Astrocyte (in vitro differentiated cells and primary cell): ENCODE measurements at regions not wholly inside any gene's neighbourhood (a gene's known extent, or its start where the extent isn't known, plus 50 kb on each side); places are given as distances from the start of the nearest gene placed in this dataset.

Source experiments
- DNase-seq: peaks from one replicate; pipeline ENCODE4 v3.0.0-alpha.2; 2010; ENCODE audit warnings: low read depth
- FAIRE-seq: peaks from 2 replicates; lab custom pipeline; 2011; peaks lifted over from hg19 to GRCh38; lab: Jason Lieb, UNC
- H2AFZ ChIP-seq: 2 replicates; pipeline ENCODE4 v1.6.0; 2012; ENCODE audit warnings: low read depth, low read length, inconsistent platforms
- H3K27ac ChIP-seq: 2 replicates; pipeline ENCODE4 v1.5.1; 2011; ENCODE audit warnings: low read depth, low read length, inconsistent platforms
- H3K27me3 ChIP-seq: 2 replicates; pipeline ENCODE4 v1.6.0; 2011; ENCODE audit warnings: low read length, inconsistent platforms; ENCODE audit not compliant: insufficient read depth
- H3K36me3 ChIP-seq: 2 replicates; pipeline ENCODE4 v1.5.1; 2011; ENCODE audit warnings: low read length, inconsistent platforms; ENCODE audit not compliant: insufficient read depth
- H3K4me1 ChIP-seq: 2 replicates; pipeline ENCODE4 v1.5.1; 2011; ENCODE audit warnings: low read length, inconsistent platforms; ENCODE audit not compliant: insufficient read depth
- H3K4me2 ChIP-seq: 2 replicates; pipeline ENCODE4 v1.6.0; 2012; ENCODE audit warnings: low read length, inconsistent platforms
- H3K4me3 ChIP-seq: 2 replicates; pipeline ENCODE4 v1.5.1; 2011; ENCODE audit warnings: low read depth, mild to moderate bottlenecking, low read length, inconsistent platforms; ENCODE audit not compliant: insufficient read depth
- H3K79me2 ChIP-seq: 2 replicates; pipeline ENCODE4 v1.6.0; 2012; ENCODE audit warnings: mild to moderate bottlenecking, low read length, inconsistent platforms; ENCODE audit not compliant: insufficient read depth
- H3K9ac ChIP-seq: 2 replicates; pipeline ENCODE4 v1.6.0; 2012; ENCODE audit warnings: mild to moderate bottlenecking, low read length, inconsistent platforms
- H3K9me3 ChIP-seq: 2 replicates; pipeline ENCODE4 v1.5.1; 2012; ENCODE audit warnings: low read depth, mild to moderate bottlenecking, low read length, inconsistent platforms; ENCODE audit not compliant: insufficient read depth
- H4K20me1 ChIP-seq: 2 replicates; pipeline ENCODE4 v1.6.0; 2012; ENCODE audit warnings: low read length, inconsistent platforms; ENCODE audit not compliant: insufficient read depth
- H3K27ac Mint-ChIP-seq: one replicate; pipeline ENCODE4 v1.8.0; 2021; ENCODE audit warnings: mild to moderate bottlenecking, mixed read lengths; ENCODE audit not compliant: unreplicated experiment
- H3K27me3 Mint-ChIP-seq: one replicate; pipeline ENCODE4 v1.8.0; 2021; ENCODE audit warnings: low read depth, mixed read lengths; ENCODE audit not compliant: unreplicated experiment
- H3K36me3 Mint-ChIP-seq: one replicate; pipeline ENCODE4 v1.8.0; 2021; ENCODE audit warnings: low read depth, mixed read lengths; ENCODE audit not compliant: unreplicated experiment
- H3K4me1 Mint-ChIP-seq: one replicate; pipeline ENCODE4 v1.8.0; 2021; ENCODE audit warnings: low read depth, mixed read lengths; ENCODE audit not compliant: unreplicated experiment
- H3K4me3 Mint-ChIP-seq: one replicate; pipeline ENCODE4 v1.8.0; 2021; ENCODE audit warnings: mild to moderate bottlenecking, moderate library complexity, mixed read lengths; ENCODE audit not compliant: unreplicated experiment
- H3K9me3 Mint-ChIP-seq: one replicate; pipeline ENCODE4 v1.8.0; 2021; ENCODE audit warnings: mild to moderate bottlenecking, mixed read lengths; ENCODE audit not compliant: unreplicated experiment
- CTCF ChIP-seq: IDR thresholded peaks from 2 replicates; pipeline ENCODE4 v1.5.1; 2011; ENCODE audit warnings: low read depth, mild to moderate bottlenecking, inconsistent platforms, low read length, moderate library complexity; ENCODE audit not compliant: insufficient read depth
- EZH2 ChIP-seq: IDR thresholded peaks from 2 replicates; pipeline ENCODE4 v1.6.1; 2012; ENCODE audit warnings: mild to moderate bottlenecking, low read length, inconsistent platforms; ENCODE audit not compliant: insufficient read depth

DNA sequence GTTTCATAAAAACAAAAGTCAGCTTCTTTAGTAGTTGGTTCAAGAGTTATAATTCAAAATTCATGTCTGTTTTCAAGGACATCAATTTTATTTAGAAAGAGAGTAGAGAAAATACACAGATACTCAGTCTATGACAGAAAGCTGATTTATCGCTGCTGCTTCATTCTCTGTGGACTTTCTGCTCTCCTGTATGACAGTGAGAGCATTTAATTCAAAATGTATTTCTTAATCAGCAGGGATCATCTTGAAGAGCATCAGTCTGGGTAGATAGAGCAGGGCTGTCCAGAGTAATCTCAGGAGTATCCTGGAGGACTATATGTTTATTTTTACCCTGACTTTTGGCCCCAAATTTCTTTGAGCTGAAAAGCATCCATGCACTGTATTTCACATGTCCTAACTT lies 1676.7 kb downstream of the REEP3 start:
- no peak for TF ChIP-seq CTCF
- TF ChIP-seq EZH2: no peak
- Histone ChIP-seq H3K9ac (no peak overlapping the region), H3K4me1 (peaks cover 6% of the 10 kb centered on the region), H3K9me3 (no peaks in the 10 kb centered on the region), H3K27ac (no peak overlapping the region), H2AFZ (no peak overlapping the region), H3K4me3 (no peak overlapping the region), H3K4me2 (no peak overlapping the region), H3K36me3 (no peaks in the 10 kb centered on the region), H3K79me2 (no peaks in the 10 kb centered on the region), H4K20me1 (no peaks in the 10 kb centered on the region), H3K27me3 (no peaks in the 10 kb centered on the region)
- DNase-seq (no peak), FAIRE-seq (no peak)
- H3K4me3 Mint-ChIP-seq: no peak overlapping the region
- H3K27me3 Mint-ChIP-seq: no peaks in the 10 kb centered on the region
- H3K27ac Mint-ChIP-seq: no peak overlapping the region
- H3K9me3 Mint-ChIP-seq: no peaks in the 10 kb centered on the region
- no peaks in the 10 kb centered on the region for H3K36me3 Mint-ChIP-seq
- peaks cover 4% of the 10 kb centered on the region for H3K4me1 Mint-ChIP-seq

- H3K36me3 Mint-ChIP-seq: no peaks in the 10 kb centered on the region
- Histone ChIP-seq H3K4me1 (no peaks in the 10 kb centered on the region), H3K79me2 (no peaks in the 10 kb centered on the region), H3K27me3 (no peaks in the 10 kb centered on the region), H3K4me3 (no peak overlapping the region), H2AFZ (no peak overlapping the region), H3K36me3 (no peaks in the 10 kb centered on the region), H3K4me2 (no peak overlapping the region), H3K27ac (no peak overlapping the region), H4K20me1 (no peaks in the 10 kb centered on the region), H3K9ac (no peak overlapping the region), H3K9me3 (no peaks in the 10 kb centered on the region)
- H3K4me3 Mint-ChIP-seq: no peak overlapping the region
- H3K27ac Mint-ChIP-seq: no peak overlapping the region
- no peak for FAIRE-seq
- no peak for DNase-seq
- TF ChIP-seq CTCF: no peak
- TF ChIP-seq EZH2: no peak
- H3K4me1 Mint-ChIP-seq: no peaks in the 10 kb centered on the region
- no peaks in the 10 kb centered on the region for H3K9me3 Mint-ChIP-seq
- no peaks in the 10 kb centered on the region for H3K27me3 Mint-ChIP-seq
These were observed 1680.3 kb downstream of the REEP3 start for GRCh38 chr10:65201491-65201890.

DNA sequence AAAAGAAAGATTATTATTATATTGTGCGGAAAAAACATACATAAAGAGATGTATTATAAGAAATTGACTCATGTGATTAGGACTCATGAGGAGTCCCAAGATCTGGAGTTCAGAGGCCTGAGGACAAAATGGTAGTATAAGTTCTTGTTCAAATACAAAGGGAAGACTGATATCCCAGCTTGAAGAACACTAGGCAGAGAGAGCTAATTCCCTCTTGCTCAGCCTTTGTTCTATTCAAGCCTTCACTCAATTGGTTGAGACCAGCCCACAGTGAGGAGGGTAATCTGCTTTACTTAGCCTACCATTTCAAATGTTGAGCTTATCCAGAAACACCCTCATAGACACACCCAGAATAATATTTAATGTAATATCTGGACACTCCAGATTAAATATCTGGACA lies 1683.8 kb downstream of the REEP3 start:
- TF ChIP-seq EZH2 (no peak), CTCF (no peak)
- Mint-ChIP-seq H3K27ac (no peak overlapping the region), H3K4me1 (no peaks in the 10 kb centered on the region), H3K4me3 (no peak overlapping the region), H3K36me3 (no peaks in the 10 kb centered on the region), H3K27me3 (no peaks in the 10 kb centered on the region), H3K9me3 (no peaks in the 10 kb centered on the region)
- Histone ChIP-seq H3K9me3 (no peaks in the 10 kb centered on the region), H3K4me3 (no peak overlapping the region), H3K4me1 (no peaks in the 10 kb centered on the region), H3K9ac (no peak overlapping the region), H3K27ac (no peak overlapping the region), H3K79me2 (no peaks in the 10 kb centered on the region), H3K4me2 (no peak overlapping the region), H3K36me3 (no peaks in the 10 kb centered on the region), H4K20me1 (no peaks in the 10 kb centered on the region), H3K27me3 (no peaks in the 10 kb centered on the region), H2AFZ (no peak overlapping the region)
- DNase-seq (no peak), FAIRE-seq (no peak)
